Coronary artery (tissue), 2 donors: ENCODE measurements at regions not wholly inside any gene's neighbourhood (a gene's known extent, or its start where the extent isn't known, plus 50 kb on each side); places are given as distances from the start of the nearest gene placed in this dataset.

Source experiments
- DNase-seq: peaks from one replicate; pipeline ENCODE4 v3.0.0-alpha.2; 2017; ENCODE audit warnings: low spot score
- H3K27ac ChIP-seq, 2 donors: fragments of 200-600 bp; sonication (generic); one replicate each; pipeline ENCODE4 v1.5.1; 2016 to 2019
- H3K4me3 ChIP-seq: fragments of 200-600 bp; sonication (generic); 2 replicates; pipeline ENCODE4 v1.5.1; 2016; ENCODE audit warnings: mild to moderate bottlenecking, moderate library complexity
- TF ChIP-seq, protein P1 (sequence below): fragments of 200-600 bp; sonication (generic); IDR thresholded peaks from one replicate; pipeline ENCODE4 v1.5.1; 2019; ENCODE audit warnings: antibody characterized with exemption

DNA sequence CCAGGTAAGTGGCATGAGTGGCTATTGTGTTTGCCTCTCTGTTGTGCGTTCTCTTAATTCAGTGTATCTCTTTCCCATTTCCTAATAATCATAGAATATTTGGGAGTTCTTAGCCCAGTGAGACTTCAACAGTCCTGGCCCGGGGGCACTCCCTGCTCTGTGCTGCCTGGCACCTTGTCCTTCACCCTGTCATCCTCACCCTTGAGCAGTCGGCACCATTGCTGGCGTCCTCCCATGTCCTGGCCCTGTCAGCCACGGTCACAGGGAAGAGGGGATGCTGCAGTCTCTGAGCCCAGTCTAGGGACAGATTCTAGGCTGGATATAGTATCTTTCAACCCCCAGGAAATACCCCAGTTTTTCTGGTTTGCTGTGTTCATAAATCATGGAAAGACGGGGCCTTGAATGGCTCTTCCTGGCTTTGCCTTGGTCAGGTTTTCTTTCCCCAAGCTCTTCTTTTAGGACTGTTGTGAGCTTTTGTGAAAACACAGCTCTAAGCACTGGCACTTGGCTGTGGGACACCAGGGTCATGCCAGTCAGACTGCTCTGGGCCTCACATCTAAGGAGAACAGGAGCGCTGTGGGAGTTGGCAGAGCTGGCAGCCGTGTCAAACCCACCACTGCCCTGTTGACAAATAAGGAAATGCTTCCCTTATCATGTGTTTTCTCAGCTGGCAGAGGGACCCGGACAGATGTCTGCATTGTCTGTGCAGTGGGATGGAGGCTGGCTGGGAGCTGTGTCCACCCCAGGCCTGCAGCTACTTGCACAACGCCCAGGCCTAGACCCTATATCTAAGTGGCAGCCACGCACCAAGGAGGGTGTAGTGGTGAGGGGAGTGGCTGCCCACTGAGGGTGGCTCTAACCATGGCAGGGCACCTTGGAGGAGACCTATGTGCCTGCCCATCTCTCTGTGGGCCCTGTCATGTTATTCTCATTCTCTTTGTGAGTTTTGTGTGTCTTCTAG, 378.6 kb downstream of the ICE1 start:
- no peak for DNase-seq
- no peak overlapping the region for H3K27ac ChIP-seq
- TF ChIP-seq, protein P1, sequence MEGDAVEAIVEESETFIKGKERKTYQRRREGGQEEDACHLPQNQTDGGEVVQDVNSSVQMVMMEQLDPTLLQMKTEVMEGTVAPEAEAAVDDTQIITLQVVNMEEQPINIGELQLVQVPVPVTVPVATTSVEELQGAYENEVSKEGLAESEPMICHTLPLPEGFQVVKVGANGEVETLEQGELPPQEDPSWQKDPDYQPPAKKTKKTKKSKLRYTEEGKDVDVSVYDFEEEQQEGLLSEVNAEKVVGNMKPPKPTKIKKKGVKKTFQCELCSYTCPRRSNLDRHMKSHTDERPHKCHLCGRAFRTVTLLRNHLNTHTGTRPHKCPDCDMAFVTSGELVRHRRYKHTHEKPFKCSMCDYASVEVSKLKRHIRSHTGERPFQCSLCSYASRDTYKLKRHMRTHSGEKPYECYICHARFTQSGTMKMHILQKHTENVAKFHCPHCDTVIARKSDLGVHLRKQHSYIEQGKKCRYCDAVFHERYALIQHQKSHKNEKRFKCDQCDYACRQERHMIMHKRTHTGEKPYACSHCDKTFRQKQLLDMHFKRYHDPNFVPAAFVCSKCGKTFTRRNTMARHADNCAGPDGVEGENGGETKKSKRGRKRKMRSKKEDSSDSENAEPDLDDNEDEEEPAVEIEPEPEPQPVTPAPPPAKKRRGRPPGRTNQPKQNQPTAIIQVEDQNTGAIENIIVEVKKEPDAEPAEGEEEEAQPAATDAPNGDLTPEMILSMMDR: no peak
- H3K4me3 ChIP-seq: no peak overlapping the region

DNA sequence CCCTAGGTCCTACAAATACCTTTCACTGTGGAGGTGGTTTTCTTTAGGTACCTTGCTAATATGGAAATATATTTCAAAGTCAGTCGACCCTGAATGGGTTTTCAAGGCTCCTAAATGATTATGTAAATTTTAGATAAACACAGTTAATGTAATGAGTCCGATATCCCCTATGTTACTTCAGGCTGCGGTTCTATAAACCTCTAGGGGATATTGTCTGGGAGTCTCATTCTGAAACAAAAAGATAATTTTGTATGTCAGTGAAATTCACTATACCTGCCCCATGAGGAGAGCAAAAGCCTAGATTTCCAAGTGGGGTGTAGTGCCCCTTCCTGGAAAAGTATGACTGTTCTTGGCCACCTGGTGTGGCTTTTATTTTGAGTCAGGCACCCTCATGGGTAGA, 377.3 kb downstream of the ICE1 start:
- DNase-seq: no peak
- TF ChIP-seq, protein P1: no peak
- H3K27ac ChIP-seq: no peak overlapping the region
- H3K4me3 ChIP-seq: no peak overlapping the region

DNA sequence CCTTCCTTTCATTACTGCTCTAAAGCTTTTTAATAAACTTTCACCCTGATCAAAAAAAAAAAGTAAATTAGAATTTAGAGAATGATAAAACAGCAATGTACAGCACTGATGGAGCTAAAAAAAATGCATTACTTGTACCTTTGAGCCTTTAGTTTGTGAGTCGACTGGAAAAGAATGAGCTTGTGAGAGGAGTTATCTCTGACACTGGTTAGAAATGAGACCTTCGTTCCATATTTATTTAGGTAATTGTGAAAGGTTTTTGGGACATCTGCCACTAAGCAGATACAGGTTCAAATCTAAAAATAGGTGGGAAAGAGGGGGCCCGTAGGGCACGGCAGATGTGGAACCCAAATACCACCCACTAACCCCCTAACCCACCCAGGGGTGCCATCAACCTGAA, 376.8 kb downstream of the ICE1 start:
- Histone ChIP-seq H3K4me3 (no peak overlapping the region), H3K27ac (no peak overlapping the region)
- no peak for DNase-seq
- TF ChIP-seq, protein P1: no peak

DNA sequence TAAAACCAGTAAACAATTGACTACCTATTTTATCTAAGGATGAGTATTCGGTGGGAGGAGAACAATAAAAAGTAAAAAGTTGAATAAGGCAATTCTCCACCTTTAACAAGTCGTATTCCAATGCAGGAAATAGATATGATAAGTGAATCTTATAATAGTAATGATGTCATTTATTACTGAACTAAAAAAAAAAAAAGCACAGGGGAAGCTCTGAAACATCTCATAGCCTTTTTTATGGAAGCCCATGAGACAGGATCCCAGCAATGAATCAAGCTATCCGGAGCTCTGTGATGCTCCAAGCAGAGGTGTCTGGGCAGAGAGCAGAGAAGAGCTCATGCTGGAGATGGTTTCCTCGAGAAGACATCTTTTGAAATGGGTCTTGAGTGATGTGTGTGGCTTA, 376.0 kb downstream of the ICE1 start:
- TF ChIP-seq, protein P1: no peak
- DNase-seq: no peak
- Histone ChIP-seq H3K4me3 (no peak overlapping the region), H3K27ac (no peak overlapping the region)

GRCh38 chr5:5798041-5798440, 375.6 kb downstream of the ICE1 start:
- Histone ChIP-seq H3K27ac (no peak overlapping the region), H3K4me3 (no peak overlapping the region)
- no peak for DNase-seq
- TF ChIP-seq, protein P1: no peak

DNA sequence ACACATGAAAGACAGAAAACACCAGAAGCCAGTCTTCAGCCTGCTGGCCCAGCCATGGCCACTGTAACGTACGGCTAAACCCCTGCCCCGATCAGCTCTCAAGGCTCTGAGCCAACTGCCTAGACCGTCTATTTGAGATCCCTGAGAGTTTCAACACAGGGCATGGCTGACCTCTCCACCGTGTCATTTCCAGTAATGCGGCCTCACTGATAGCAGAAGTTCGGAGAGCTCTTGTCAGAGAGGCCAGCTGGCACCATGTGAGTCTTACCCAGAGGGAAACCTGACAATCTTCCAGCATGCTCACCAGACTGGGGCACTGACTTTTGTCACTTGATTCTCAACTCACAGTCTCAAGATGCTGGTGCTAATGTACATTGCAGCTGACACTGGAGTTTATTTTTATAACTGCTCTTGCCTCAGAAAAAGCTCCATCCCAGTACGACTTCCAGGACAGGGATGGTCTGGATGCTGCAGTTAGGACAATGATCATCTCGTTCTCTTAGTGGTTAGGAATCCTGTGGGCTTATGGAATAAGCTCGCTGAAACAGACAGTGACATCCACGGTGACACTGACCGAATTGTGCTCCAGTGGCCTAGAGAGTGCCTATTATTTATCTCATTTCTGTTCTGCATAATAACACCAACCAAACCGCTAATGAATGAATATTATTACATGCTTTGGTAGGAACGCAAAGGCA, 372.7 kb downstream of the ICE1 start:
- Histone ChIP-seq H3K4me3 (no peak overlapping the region), H3K27ac (no peak overlapping the region)
- TF ChIP-seq, protein P1: no peak
- no peak for DNase-seq
